ENCODE measurements at regions not wholly inside any gene's neighbourhood (a gene's known extent, or its start where the extent isn't known, plus 50 kb on each side); places are given as distances from the start of the nearest gene placed in this dataset.

- no peaks in the 10 kb centered on the region for H3K9me3 ChIP-seq (ENCODE audit: control insufficient read depth, insufficient read depth, low read depth, low read length)
- H2AFZ ChIP-seq (ENCODE audit: low read length) = no peak overlapping the region
- no peak overlapping the region for H3K4me2 ChIP-seq (ENCODE audit: extremely low read depth, insufficient read depth, low read length)
- TF ChIP-seq EZH2 (IDR thresholded peaks at IDR 0.05; ENCODE audit: low read length, missing control alignments) (no peak), CTCF (conservative IDR thresholded peaks at IDR 0.05 in 1 of 2, IDR thresholded peaks at IDR 0.05 in 1 of 2; ENCODE audit: low read depth in 1 of 2, low read length in 2 of 2) (no peak)
- no peaks in the 10 kb centered on the region for H3K36me3 ChIP-seq (ENCODE audit: control insufficient read depth, insufficient read depth, low read length)
- H3K9ac ChIP-seq (ENCODE audit: insufficient read depth, low read length) = no peak overlapping the region
- no peaks in the 10 kb centered on the region for H4K20me1 ChIP-seq (ENCODE audit: control insufficient read depth, extremely low read depth, insufficient read depth, low read length)
- peaks cover under 1% of the 10 kb centered on the region for H3K27me3 ChIP-seq (ENCODE audit: control insufficient read depth, insufficient read depth, low read length)
- DNase-seq (ENCODE audit: low read depth in 2 of 2) = no peak
- H3K4me3 ChIP-seq (replicated peaks in 1 of 4; ENCODE audit: control extremely low read depth in 1 of 4, insufficient read depth in 1 of 4, low read depth in 3 of 4, low read length in 4 of 4) = no peak overlapping the region
- H3K79me2 ChIP-seq (ENCODE audit: control insufficient read depth, insufficient read depth, low read length) = no peaks in the 10 kb centered on the region
- no peak overlapping the region for H3K27ac ChIP-seq (ENCODE audit: insufficient read depth, low read length)
- H3K4me1 ChIP-seq (ENCODE audit: control insufficient read depth, extremely low read depth, insufficient read depth, low read length) = no peaks in the 10 kb centered on the region
Measured at GRCh38 chr17:77894126-77894956, 64.2 kb upstream of the TNRC6C start.

- H4K20me1 ChIP-seq (ENCODE audit: control insufficient read depth, extremely low read depth, insufficient read depth, low read length) = no peaks in the 10 kb centered on the region
- H3K9me3 ChIP-seq (ENCODE audit: control insufficient read depth, insufficient read depth, low read depth, low read length) = no peaks in the 10 kb centered on the region
- no peak overlapping the region for H3K4me2 ChIP-seq (ENCODE audit: extremely low read depth, insufficient read depth, low read length)
- no peaks in the 10 kb centered on the region for H3K27me3 ChIP-seq (ENCODE audit: control insufficient read depth, insufficient read depth, low read length)
- TF ChIP-seq CTCF (conservative IDR thresholded peaks at IDR 0.05 in 1 of 2, IDR thresholded peaks at IDR 0.05 in 1 of 2; ENCODE audit: low read depth in 1 of 2, low read length in 2 of 2) (no peak), EZH2 (IDR thresholded peaks at IDR 0.05; ENCODE audit: low read length, missing control alignments) (no peak)
- no peak overlapping the region for H2AFZ ChIP-seq (ENCODE audit: low read length)
- H3K4me1 ChIP-seq (ENCODE audit: control insufficient read depth, extremely low read depth, insufficient read depth, low read length) = no peaks in the 10 kb centered on the region
- no peaks in the 10 kb centered on the region for H3K79me2 ChIP-seq (ENCODE audit: control insufficient read depth, insufficient read depth, low read length)
- no peak overlapping the region for H3K27ac ChIP-seq (ENCODE audit: insufficient read depth, low read length)
- H3K36me3 ChIP-seq (ENCODE audit: control insufficient read depth, insufficient read depth, low read length) = no peaks in the 10 kb centered on the region
- H3K9ac ChIP-seq (ENCODE audit: insufficient read depth, low read length) = no peak overlapping the region
- no peak for DNase-seq (ENCODE audit: low read depth in 2 of 2)
- no peak overlapping the region for H3K4me3 ChIP-seq (replicated peaks in 1 of 4; ENCODE audit: control extremely low read depth in 1 of 4, insufficient read depth in 1 of 4, low read depth in 3 of 4, low read length in 4 of 4)
Measured at GRCh38 chr17:77897741-77898301, 60.7 kb upstream of the TNRC6C start.

- Histone ChIP-seq H3K27me3 (ENCODE audit: control insufficient read depth, insufficient read depth, low read length) (peaks cover 3% of the 10 kb centered on the region), H3K4me1 (ENCODE audit: control insufficient read depth, extremely low read depth, insufficient read depth, low read length) (no peaks in the 10 kb centered on the region), H3K9ac (ENCODE audit: insufficient read depth, low read length) (no peak overlapping the region), H2AFZ (ENCODE audit: low read length) (no peak overlapping the region), H3K27ac (ENCODE audit: insufficient read depth, low read length) (no peak overlapping the region), H3K9me3 (ENCODE audit: control insufficient read depth, insufficient read depth, low read depth, low read length) (no peaks in the 10 kb centered on the region), H3K79me2 (ENCODE audit: control insufficient read depth, insufficient read depth, low read length) (no peaks in the 10 kb centered on the region), H3K36me3 (ENCODE audit: control insufficient read depth, insufficient read depth, low read length) (no peaks in the 10 kb centered on the region), H4K20me1 (ENCODE audit: control insufficient read depth, extremely low read depth, insufficient read depth, low read length) (no peaks in the 10 kb centered on the region), H3K4me2 (ENCODE audit: extremely low read depth, insufficient read depth, low read length) (no peak overlapping the region), H3K4me3 (replicated peaks in 1 of 4; ENCODE audit: control extremely low read depth in 1 of 4, insufficient read depth in 1 of 4, low read depth in 3 of 4, low read length in 4 of 4) (no peak overlapping the region)
- no peak for DNase-seq (ENCODE audit: low read depth in 2 of 2)
- TF ChIP-seq EZH2 (IDR thresholded peaks at IDR 0.05; ENCODE audit: low read length, missing control alignments) (no peak), CTCF (conservative IDR thresholded peaks at IDR 0.05 in 1 of 2, IDR thresholded peaks at IDR 0.05 in 1 of 2; ENCODE audit: low read depth in 1 of 2, low read length in 2 of 2) (no peak)
Measured at GRCh38 chr17:77898521-77899434, 59.7 kb upstream of the TNRC6C start.
